ENCODE measurements at regions not wholly inside any gene's neighbourhood (a gene's known extent, or its start where the extent isn't known, plus 50 kb on each side); places are given as distances from the start of the nearest gene placed in this dataset.
A peak's percentile ranks its signal among the peaks of the same experiment; 100 is the strongest.

- peak; percentile 85 to 91 for ATAC-seq (ENCODE audit: low FRiP score in 2 of 2)
- peak in 2 of 4 donors; percentile 51 to 72 for TF ChIP-seq POLR2A (IDR thresholded peaks at IDR 0.05)
- TF ChIP-seq POLR2AphosphoS5 (IDR thresholded peaks at IDR 0.05): peak; percentile 37 to 60
- TF ChIP-seq EP300 (IDR thresholded peaks at IDR 0.05): no peak
- TF ChIP-seq, protein P1, sequence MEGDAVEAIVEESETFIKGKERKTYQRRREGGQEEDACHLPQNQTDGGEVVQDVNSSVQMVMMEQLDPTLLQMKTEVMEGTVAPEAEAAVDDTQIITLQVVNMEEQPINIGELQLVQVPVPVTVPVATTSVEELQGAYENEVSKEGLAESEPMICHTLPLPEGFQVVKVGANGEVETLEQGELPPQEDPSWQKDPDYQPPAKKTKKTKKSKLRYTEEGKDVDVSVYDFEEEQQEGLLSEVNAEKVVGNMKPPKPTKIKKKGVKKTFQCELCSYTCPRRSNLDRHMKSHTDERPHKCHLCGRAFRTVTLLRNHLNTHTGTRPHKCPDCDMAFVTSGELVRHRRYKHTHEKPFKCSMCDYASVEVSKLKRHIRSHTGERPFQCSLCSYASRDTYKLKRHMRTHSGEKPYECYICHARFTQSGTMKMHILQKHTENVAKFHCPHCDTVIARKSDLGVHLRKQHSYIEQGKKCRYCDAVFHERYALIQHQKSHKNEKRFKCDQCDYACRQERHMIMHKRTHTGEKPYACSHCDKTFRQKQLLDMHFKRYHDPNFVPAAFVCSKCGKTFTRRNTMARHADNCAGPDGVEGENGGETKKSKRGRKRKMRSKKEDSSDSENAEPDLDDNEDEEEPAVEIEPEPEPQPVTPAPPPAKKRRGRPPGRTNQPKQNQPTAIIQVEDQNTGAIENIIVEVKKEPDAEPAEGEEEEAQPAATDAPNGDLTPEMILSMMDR (IDR thresholded peaks at IDR 0.05): peak in 2 of 6 experiments; percentile 12 to 28
Measured at GRCh38 chr14:101705733-101706508, 55.6 kb upstream of the PPP2R5C start.

GRCh38 chr14:101706509-101707067 lies 54.9 kb upstream of the PPP2R5C start:
- Histone ChIP-seq H3K27ac (peak overlapping the region; percentile 72 to 85 (median 83)), H3K27me3 (peaks cover 0 to 5% (median 0%) of the 10 kb centered on the region in 4 donors), H3K9me3 (no peaks in the 10 kb centered on the region), H3K36me3 (no peaks in the 10 kb centered on the region), H3K4me3 (peak overlapping the region in 2 of 4 donors; percentile 44 to 50), H3K4me1 (peaks cover 25 to 27% (median 26%) of the 10 kb centered on the region in 4 donors)
- peak in 1 of 2 donors; percentile 6 for ATAC-seq (ENCODE audit: low FRiP score in 2 of 2)
- WGBS, 2 donors: 79 to 100% methylated on average over 3 to 16 of the region's 16 CpGs
- TF ChIP-seq POLR2AphosphoS5 (IDR thresholded peaks at IDR 0.05): no peak
- TF ChIP-seq, protein P1 (IDR thresholded peaks at IDR 0.05): no peak
- TF ChIP-seq POLR2A (IDR thresholded peaks at IDR 0.05): no peak
- TF ChIP-seq EP300 (IDR thresholded peaks at IDR 0.05): no peak
- peak in 1 of 2 donors; percentile 41 for DNase-seq

More at GRCh38 chr14:101705733-101706508, 55.6 kb upstream of the PPP2R5C start:
- H3K27me3 ChIP-seq: peaks cover 0 to 5% (median 0%) of the 10 kb centered on the region in 4 donors
- peak overlapping the region; percentile 72 to 85 (median 83) for H3K27ac ChIP-seq
- H3K4me1 ChIP-seq: peaks cover 25 to 27% (median 26%) of the 10 kb centered on the region in 4 donors
- H3K4me3 ChIP-seq: peak overlapping the region in 3 of 4 donors; percentile 40 to 50 (median 44)
- H3K36me3 ChIP-seq: no peaks in the 10 kb centered on the region
- H3K9me3 ChIP-seq: no peaks in the 10 kb centered on the region
- peak; percentile 78 to 93 for DNase-seq
- 3% methylated on average over 7 of the region's 73 CpGs; no CpG with 5 or more reads in 1 of the 2 donors for WGBS, 2 donors

GRCh38 chr14:101707068-101707842 lies 54.3 kb upstream of the PPP2R5C start:
- Histone ChIP-seq H3K9me3 (no peaks in the 10 kb centered on the region), H3K4me3 (no peak overlapping the region), H3K4me1 (peaks cover 25 to 27% (median 26%) of the 10 kb centered on the region in 4 donors), H3K36me3 (no peaks in the 10 kb centered on the region), H3K27ac (peak overlapping the region; percentile 72 to 85 (median 83)), H3K27me3 (peaks cover 0 to 5% (median 0%) of the 10 kb centered on the region in 4 donors)
- no peak for TF ChIP-seq POLR2A (IDR thresholded peaks at IDR 0.05)
- peak in 1 of 2 donors; percentile 51 for TF ChIP-seq POLR2AphosphoS5 (IDR thresholded peaks at IDR 0.05)
- TF ChIP-seq, protein P1 (IDR thresholded peaks at IDR 0.05): peak; percentile 77 to 95 (median 90)
- TF ChIP-seq EP300 (IDR thresholded peaks at IDR 0.05): no peak
- peak; percentile 86 to 87 for ATAC-seq (ENCODE audit: low FRiP score in 2 of 2)
- DNase-seq: peak in 1 of 2 donors; percentile 63
- 25 to 32% methylated on average over 17 to 18 of the region's 18 CpGs for whole genome bisulfite sequencing, 2 donors

- no peak for DNase-seq
Measured at GRCh38 chr14:101707863-101708620, 53.5 kb upstream of the PPP2R5C start.

More at GRCh38 chr14:101707863-101708620, 53.5 kb upstream of the PPP2R5C start:
- TF ChIP-seq POLR2A (IDR thresholded peaks at IDR 0.05): no peak
- TF ChIP-seq POLR2AphosphoS5 (IDR thresholded peaks at IDR 0.05): no peak
- no peak for TF ChIP-seq EP300 (IDR thresholded peaks at IDR 0.05)
- TF ChIP-seq, protein P1 (IDR thresholded peaks at IDR 0.05): no peak
- no peak for ATAC-seq (ENCODE audit: low FRiP score in 2 of 2)
- H3K9me3 ChIP-seq: no peaks in the 10 kb centered on the region
- no peaks in the 10 kb centered on the region for H3K36me3 ChIP-seq
- H3K27ac ChIP-seq: peak overlapping the region in 2 of 4 donors; percentile 26 to 85
- no peak overlapping the region for H3K4me3 ChIP-seq
- H3K4me1 ChIP-seq: peaks cover 25 to 27% (median 26%) of the 10 kb centered on the region in 4 donors
- 85% methylated on average over 10 to 12 of the region's 12 CpGs for WGBS, 2 donors
- peaks cover 0 to 5% (median 0%) of the 10 kb centered on the region in 4 donors for H3K27me3 ChIP-seq
